Ishikawa (cell line): ENCODE measurements at regions not wholly inside any gene's neighbourhood (a gene's known extent, or its start where the extent isn't known, plus 50 kb on each side); places are given as distances from the start of the nearest gene placed in this dataset.

ENCODE experiments used
- CREB1 ChIP-seq: IDR thresholded peaks from 2 replicates; pipeline ENCODE4 v1.6.1; 2012; ENCODE audit warnings: low read depth
- EGR1 ChIP-seq: IDR thresholded peaks from 2 replicates; pipeline ENCODE4 v1.6.1; 2012
- MAX ChIP-seq: IDR thresholded peaks from 2 replicates; pipeline ENCODE4 v1.6.1; 2012
- REST ChIP-seq: IDR thresholded peaks from 2 replicates; pipeline ENCODE4 v1.6.1; 2012; ENCODE audit warnings: low read depth, mild to moderate bottlenecking
- TAF1 ChIP-seq: IDR thresholded peaks from 2 replicates; pipeline ENCODE4 v1.6.1; 2012; ENCODE audit warnings: low read depth, mild to moderate bottlenecking

GRCh38 chr18:22084547-22084946, 84.8 kb upstream of the GATA6 start:
- no peak for TF ChIP-seq MAX
- no peak for TF ChIP-seq TAF1
- no peak for TF ChIP-seq REST
- TF ChIP-seq CREB1 = no peak
- no peak for TF ChIP-seq EGR1
